NB4 (cell line): ENCODE measurements at regions not wholly inside any gene's neighbourhood (a gene's known extent, or its start where the extent isn't known, plus 50 kb on each side); places are given as distances from the start of the nearest gene placed in this dataset.

Experiments used
- CTCF ChIP-seq: IDR thresholded peaks from one replicate; pipeline ENCODE4 v1.5.1; 2012; ENCODE audit warnings: low read depth, low read length
- MYC ChIP-seq: IDR thresholded peaks from 2 replicates; pipeline ENCODE4 v1.6.1; 2011; ENCODE audit warnings: low read depth, low read length
- POLR2A ChIP-seq: IDR thresholded peaks from 2 replicates; pipeline ENCODE4 v1.6.1; 2011; ENCODE audit warnings: mild to moderate bottlenecking; ENCODE audit not compliant: insufficient read length; ENCODE audit errors: extremely low read depth

DNA sequence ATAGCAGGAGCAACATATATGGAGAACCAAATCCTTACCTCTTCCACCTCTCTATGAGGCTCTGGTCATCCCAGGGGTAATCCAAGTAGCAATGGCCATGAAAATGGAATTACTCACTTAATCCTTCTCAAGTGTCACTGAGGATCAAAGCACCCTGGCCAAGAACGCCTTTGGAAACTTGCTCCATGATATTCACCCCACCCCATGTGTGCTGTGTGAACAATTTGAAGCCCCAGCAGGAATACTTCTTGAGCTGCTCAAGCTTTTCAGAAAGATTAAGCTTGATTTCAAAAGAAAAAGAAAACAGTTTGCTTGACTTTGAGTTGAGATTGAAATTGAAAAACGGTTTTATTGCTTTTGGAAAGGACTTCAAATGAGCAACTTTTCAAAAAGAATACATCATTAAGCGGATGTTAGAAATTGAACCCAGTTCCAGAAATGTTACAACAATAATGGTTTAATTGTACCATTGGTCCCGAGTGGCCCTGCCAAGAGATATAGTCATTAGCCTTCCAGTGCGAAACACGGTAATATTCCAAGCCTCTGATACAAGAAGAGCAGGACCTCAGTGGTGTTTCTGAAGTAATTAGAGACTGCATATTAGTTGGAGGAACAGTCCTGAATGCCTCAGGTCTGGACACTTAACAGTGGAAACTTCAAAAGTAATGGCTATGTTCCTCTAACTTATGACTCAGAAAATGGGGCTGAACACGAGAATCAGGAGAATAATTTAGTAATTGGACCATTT is 208.1 kb downstream of the NEBL start:
- TF ChIP-seq POLR2A (no peak), CTCF (no peak), MYC (no peak)
